ENCODE measurements at regions not wholly inside any gene's neighbourhood (a gene's known extent, or its start where the extent isn't known, plus 50 kb on each side); places are given as distances from the start of the nearest gene placed in this dataset.

- TF ChIP-seq ZFP30 (CRISPR knock-in tag; IDR thresholded peaks at IDR 0.05): no peak
- TF ChIP-seq PATZ1 (CRISPR knock-in tag; IDR thresholded peaks at IDR 0.05; ENCODE audit: borderline replicate concordance): no peak
- TF ChIP-seq SNAI2 (CRISPR knock-in tag; IDR thresholded peaks at IDR 0.05): no peak
- TF ChIP-seq ZNF8 (CRISPR knock-in tag; IDR thresholded peaks at IDR 0.05): no peak
- no peak for TF ChIP-seq TOX (CRISPR knock-in tag; IDR thresholded peaks at IDR 0.05; ENCODE audit: borderline replicate concordance)
- no peak for TF ChIP-seq PPARA (CRISPR knock-in tag; IDR thresholded peaks at IDR 0.05; ENCODE audit: borderline replicate concordance)
- no peak for TF ChIP-seq ZNF70 (CRISPR knock-in tag; IDR thresholded peaks at IDR 0.05)
- TF ChIP-seq RARB (CRISPR knock-in tag; IDR thresholded peaks at IDR 0.05): no peak
These were observed 67.2 kb upstream of the DSC1 start for GRCh38 chr18:31229829-31230228.

Data from SK-N-SH treated with all-trans-retinoic acid at 6 μM for 48 hours (cell line).